ENCODE measurements at regions not wholly inside any gene's neighbourhood (a gene's known extent, or its start where the extent isn't known, plus 50 kb on each side); places are given as distances from the start of the nearest gene placed in this dataset.

DNA sequence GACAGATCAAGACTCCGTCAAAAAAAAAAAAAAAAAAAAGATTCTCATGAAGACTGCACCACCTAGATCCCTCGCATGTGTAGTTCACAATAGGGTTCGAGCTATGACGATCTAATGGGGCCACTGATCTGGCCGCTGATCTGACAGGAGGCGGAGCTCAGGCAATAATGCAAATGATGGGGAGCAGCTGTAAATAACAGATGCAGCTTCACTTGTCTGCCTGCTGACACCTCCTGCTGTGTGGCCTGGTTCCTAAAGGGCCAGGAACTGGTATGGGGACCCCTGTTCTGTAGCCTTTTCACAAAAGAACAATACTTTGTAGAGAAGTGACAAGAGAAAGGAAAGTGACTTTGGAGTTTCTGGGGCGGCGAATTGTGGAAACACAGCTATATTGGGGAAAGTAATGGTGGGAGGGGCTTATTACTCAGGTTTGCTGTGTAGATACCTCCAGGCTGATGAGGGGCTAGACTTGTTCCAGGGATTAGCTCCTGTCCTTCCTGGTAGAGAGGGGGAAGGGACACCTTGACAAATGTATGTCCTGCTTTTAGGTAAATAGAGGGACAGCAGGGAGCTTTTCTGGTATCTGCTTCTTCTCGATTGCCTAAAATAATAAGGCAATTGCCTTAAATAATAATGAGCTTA is 57.1 kb downstream of the HAPSTR1 start (continued):
- TF ChIP-seq, protein P1, sequence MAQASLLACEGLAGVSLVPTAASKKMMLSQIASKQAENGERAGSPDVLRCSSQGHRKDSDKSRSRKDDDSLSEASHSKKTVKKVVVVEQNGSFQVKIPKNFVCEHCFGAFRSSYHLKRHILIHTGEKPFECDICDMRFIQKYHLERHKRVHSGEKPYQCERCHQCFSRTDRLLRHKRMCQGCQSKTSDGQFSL (CRISPR knock-in tag; IDR thresholded peaks at IDR 0.05): no peak
- TF ChIP-seq, protein P1 (tag; IDR thresholded peaks at IDR 0.05): no peak

DNA sequence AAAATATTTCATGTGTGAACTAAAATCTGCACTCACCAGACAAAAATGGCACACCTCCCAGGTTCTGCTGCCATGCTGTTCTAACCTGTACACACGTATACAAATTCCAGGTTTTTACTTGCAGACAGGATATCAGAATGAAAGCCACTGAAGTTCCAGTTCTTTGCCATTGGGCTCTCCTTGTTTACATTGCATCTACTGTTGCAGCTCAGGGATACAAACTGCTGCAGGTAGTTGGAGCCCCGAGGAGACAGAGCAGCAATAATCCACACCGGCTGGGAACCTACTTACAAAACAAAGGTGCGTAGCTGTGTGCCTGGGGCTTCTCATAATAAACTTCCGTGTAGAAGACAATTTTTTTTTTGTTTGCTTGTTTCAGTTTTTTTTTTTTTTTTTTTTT is 59.6 kb downstream of the HAPSTR1 start:
- intact Hi-C loops (cut with micrococcal nuclease) (no loop called here), in situ Hi-C loops (cut with MboI) (no loop called here)
- Histone ChIP-seq H3K4me1 (replicated peaks in 1 of 2; ENCODE audit: control insufficient read depth in 2 of 2, insufficient read depth in 2 of 2, low read length in 2 of 2) (peaks cover 0 to 5% of the 10 kb centered on the region in 2 experiments; a peak in 2 of 5 replicates), H3K4me3 (no peak overlapping the region), H3K27ac (ENCODE audit: extremely low read depth, low read depth, low read length) (no peak overlapping the region), H2AFZ (ENCODE audit: low read depth, low read length) (no peak overlapping the region), H3K27me3 (ENCODE audit: control insufficient read depth in 2 of 2, insufficient read depth in 2 of 2, low read length in 2 of 2) (peaks cover 16 to 41% of the 10 kb centered on the region in 2 experiments), H3K9me1 (ENCODE audit: control insufficient read depth, insufficient read depth, low read length) (no peaks in the 10 kb centered on the region), H4K20me1 (replicated peaks; ENCODE audit: control insufficient read depth, insufficient read depth, low read length) (no peaks in the 10 kb centered on the region), H3K4me2 (ENCODE audit: insufficient read depth, low read length) (no peak overlapping the region), H3K36me3 (ENCODE audit: control insufficient read depth, insufficient read depth, low read length) (no peaks in the 10 kb centered on the region), H3K9ac (ENCODE audit: insufficient read depth in 1 of 2, low read depth in 2 of 2, low read length in 2 of 2) (no peak overlapping the region), H3K79me2 (ENCODE audit: control insufficient read depth, insufficient read depth, low read length) (no peaks in the 10 kb centered on the region), H3K9me3 (replicated peaks; ENCODE audit: control insufficient read depth, insufficient read depth, low read depth, low read length) (no peaks in the 10 kb centered on the region)
- FAIRE-seq: no peak
- DNase-seq (ENCODE audit: extremely low read depth in 1 of 4, low spot score in 3 of 4): no peak
- POLR2A ChIA-PET: interaction anchor here (1.0 kb wide), 1 partner anchor 11 kb away, joined by 5 read pairs; no protein-coding TSS in a partner anchor
- 21% methylated on average over 5 of the region's 5 CpGs for WGBS (ENCODE audit: insufficient coverage, low coverage, missing lambda C conversion rate)
- no TSS peak for BruUV-seq (replicated peaks)
- ATAC-seq: no peak
- CTCF ChIA-PET (ENCODE audit: low intra/inter-chr PET ratio): no interaction called here
- TF ChIP-seq CREBBP (IDR thresholded peaks at IDR 0.05; ENCODE audit: low read depth, low read length) (no peak), ILF3 (IDR thresholded peaks at IDR 0.05; ENCODE audit: borderline replicate concordance) (no peak), SAP30 (IDR thresholded peaks at IDR 0.05; ENCODE audit: borderline replicate concordance, insufficient read depth, low read depth, low read length, poor library complexity, severe bottlenecking) (no peak), DMBX1 (CRISPR knock-in tag; IDR thresholded peaks at IDR 0.05; ENCODE audit: borderline replicate concordance) (no peak), BMI1 (IDR thresholded peaks at IDR 0.05; ENCODE audit: low read length) (no peak), NRF1 (conservative IDR thresholded peaks at IDR 0.05 in 1 of 2, IDR thresholded peaks at IDR 0.05 in 1 of 2) (no peak), GATA2 (CRISPR knock-in tag; IDR thresholded peaks at IDR 0.05) (no peak), ILK (tag; IDR thresholded peaks at IDR 0.05; ENCODE audit: borderline replicate concordance, low read depth) (no peak)
- TF ChIP-seq, protein P2, sequence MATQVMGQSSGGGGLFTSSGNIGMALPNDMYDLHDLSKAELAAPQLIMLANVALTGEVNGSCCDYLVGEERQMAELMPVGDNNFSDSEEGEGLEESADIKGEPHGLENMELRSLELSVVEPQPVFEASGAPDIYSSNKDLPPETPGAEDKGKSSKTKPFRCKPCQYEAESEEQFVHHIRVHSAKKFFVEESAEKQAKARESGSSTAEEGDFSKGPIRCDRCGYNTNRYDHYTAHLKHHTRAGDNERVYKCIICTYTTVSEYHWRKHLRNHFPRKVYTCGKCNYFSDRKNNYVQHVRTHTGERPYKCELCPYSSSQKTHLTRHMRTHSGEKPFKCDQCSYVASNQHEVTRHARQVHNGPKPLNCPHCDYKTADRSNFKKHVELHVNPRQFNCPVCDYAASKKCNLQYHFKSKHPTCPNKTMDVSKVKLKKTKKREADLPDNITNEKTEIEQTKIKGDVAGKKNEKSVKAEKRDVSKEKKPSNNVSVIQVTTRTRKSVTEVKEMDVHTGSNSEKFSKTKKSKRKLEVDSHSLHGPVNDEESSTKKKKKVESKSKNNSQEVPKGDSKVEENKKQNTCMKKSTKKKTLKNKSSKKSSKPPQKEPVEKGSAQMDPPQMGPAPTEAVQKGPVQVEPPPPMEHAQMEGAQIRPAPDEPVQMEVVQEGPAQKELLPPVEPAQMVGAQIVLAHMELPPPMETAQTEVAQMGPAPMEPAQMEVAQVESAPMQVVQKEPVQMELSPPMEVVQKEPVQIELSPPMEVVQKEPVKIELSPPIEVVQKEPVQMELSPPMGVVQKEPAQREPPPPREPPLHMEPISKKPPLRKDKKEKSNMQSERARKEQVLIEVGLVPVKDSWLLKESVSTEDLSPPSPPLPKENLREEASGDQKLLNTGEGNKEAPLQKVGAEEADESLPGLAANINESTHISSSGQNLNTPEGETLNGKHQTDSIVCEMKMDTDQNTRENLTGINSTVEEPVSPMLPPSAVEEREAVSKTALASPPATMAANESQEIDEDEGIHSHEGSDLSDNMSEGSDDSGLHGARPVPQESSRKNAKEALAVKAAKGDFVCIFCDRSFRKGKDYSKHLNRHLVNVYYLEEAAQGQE (IDR thresholded peaks at IDR 0.05; ENCODE audit: borderline replicate concordance): no peak
- TF ChIP-seq, protein P2 (CRISPR knock-in tag; IDR thresholded peaks at IDR 0.05; ENCODE audit: low read depth): no peak
